Fibroblast of lung (primary cell): ENCODE measurements at regions not wholly inside any gene's neighbourhood (a gene's known extent, or its start where the extent isn't known, plus 50 kb on each side); places are given as distances from the start of the nearest gene placed in this dataset.

Experiments
- DNase-seq, 2 donors: peaks; one replicate each; pipeline versions ENCODE4 v3.0.0 to v3.0.0-alpha.2; 2010; ENCODE audit warnings: low read depth in 2 of 2
- H2AFZ ChIP-seq: 2 replicates; pipeline ENCODE4 v1.5.1; 2012; ENCODE audit warnings: low read length, control low read depth, inconsistent platforms
- H3K27ac ChIP-seq: 2 replicates; pipeline ENCODE4 v1.5.1; 2011; ENCODE audit warnings: low read length, control low read depth; ENCODE audit not compliant: insufficient read depth
- H3K27me3 ChIP-seq: 2 replicates; pipeline ENCODE4 v1.5.1; 2011; ENCODE audit warnings: mild to moderate bottlenecking, low read length; ENCODE audit not compliant: control insufficient read depth, insufficient read depth
- H3K36me3 ChIP-seq: 2 replicates; pipeline ENCODE4 v1.5.1; 2011; ENCODE audit warnings: low read length; ENCODE audit not compliant: control insufficient read depth, insufficient read depth
- H3K4me1 ChIP-seq: 2 replicates; pipeline ENCODE4 v1.5.1; 2011; ENCODE audit warnings: low read length; ENCODE audit not compliant: control insufficient read depth, insufficient read depth; ENCODE audit errors: extremely low read depth
- H3K4me2 ChIP-seq: 2 replicates; pipeline ENCODE4 v1.5.1; 2011; ENCODE audit warnings: low read length, control low read depth; ENCODE audit not compliant: insufficient read depth; ENCODE audit errors: extremely low read depth
- H3K4me3 ChIP-seq, 4 experiments: fragments of 200-600 bp in 1 of 4; sonication (generic) in 1 of 4; replicated peaks in 1 of 4; 2 replicates each; pipeline ENCODE4 v1.5.1; 2011 to 2016; ENCODE audit warnings: low read length in 4 of 4, low read depth in 3 of 4, mild to moderate bottlenecking in 3 of 4, control low read depth in 2 of 4, inconsistent platforms in 1 of 4, mixed read lengths in 1 of 4; ENCODE audit not compliant: insufficient read depth in 1 of 4; ENCODE audit errors: control extremely low read depth in 1 of 4
- H3K79me2 ChIP-seq: 2 replicates; pipeline ENCODE4 v1.5.1; 2012; ENCODE audit warnings: mild to moderate bottlenecking, low read length, inconsistent platforms; ENCODE audit not compliant: control insufficient read depth, insufficient read depth
- H3K9ac ChIP-seq: 2 replicates; pipeline ENCODE4 v1.5.1; 2011; ENCODE audit warnings: mild to moderate bottlenecking, low read length, control low read depth; ENCODE audit not compliant: insufficient read depth
- H3K9me3 ChIP-seq: 2 replicates; pipeline ENCODE4 v1.5.1; 2012; ENCODE audit warnings: low read depth, low read length; ENCODE audit not compliant: control insufficient read depth, insufficient read depth
- H4K20me1 ChIP-seq: 2 replicates; pipeline ENCODE4 v1.5.1; 2011; ENCODE audit warnings: low read length; ENCODE audit not compliant: control insufficient read depth, insufficient read depth; ENCODE audit errors: extremely low read depth
- EZH2 ChIP-seq: IDR thresholded peaks from 2 replicates; pipeline ENCODE4 v1.5.1; 2012; ENCODE audit warnings: low read length, control low read depth, mild to moderate bottlenecking; ENCODE audit errors: missing control alignments
- TF ChIP-seq, protein P1 (sequence below), 2 donors: IDR thresholded peaks in 1 of 2; conservative IDR thresholded peaks in 1 of 2; 1 replicate in 1 of 2; 2 replicates in 1 of 2; pipeline ENCODE4 v1.5.1; 2011 to 2012; ENCODE audit warnings: low read length in 2 of 2, control low read depth in 1 of 2, inconsistent platforms in 1 of 2, low read depth in 1 of 2, mild to moderate bottlenecking in 1 of 2

DNA sequence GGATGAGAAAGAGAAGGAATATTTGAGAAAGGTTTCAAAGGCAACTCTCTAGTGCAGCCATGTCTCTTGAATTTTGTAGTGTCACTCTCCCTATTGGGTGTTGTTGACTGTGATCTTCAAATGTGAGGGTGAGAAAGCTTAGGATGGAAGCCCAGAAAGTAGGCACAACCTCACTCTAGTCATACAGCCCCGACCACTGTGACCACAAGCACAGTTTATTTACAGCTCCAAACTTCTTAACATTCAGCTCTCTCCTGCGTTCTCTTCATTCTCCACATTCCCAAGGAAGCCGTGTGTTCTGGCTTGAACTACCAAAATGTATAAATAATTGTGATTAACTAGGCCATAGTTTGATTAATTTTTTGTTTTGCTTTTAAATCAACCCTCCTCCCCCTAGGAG lies 542.9 kb downstream of the LRRC70 start:
- Histone ChIP-seq H3K79me2 (no peaks in the 10 kb centered on the region), H2AFZ (no peak overlapping the region), H3K9me3 (no peaks in the 10 kb centered on the region), H3K9ac (no peak overlapping the region), H3K36me3 (no peaks in the 10 kb centered on the region), H3K27ac (no peak overlapping the region), H4K20me1 (no peaks in the 10 kb centered on the region), H3K4me2 (no peak overlapping the region), H3K27me3 (no peaks in the 10 kb centered on the region), H3K4me3 (no peak overlapping the region), H3K4me1 (no peaks in the 10 kb centered on the region)
- TF ChIP-seq EZH2: no peak
- TF ChIP-seq, protein P1, sequence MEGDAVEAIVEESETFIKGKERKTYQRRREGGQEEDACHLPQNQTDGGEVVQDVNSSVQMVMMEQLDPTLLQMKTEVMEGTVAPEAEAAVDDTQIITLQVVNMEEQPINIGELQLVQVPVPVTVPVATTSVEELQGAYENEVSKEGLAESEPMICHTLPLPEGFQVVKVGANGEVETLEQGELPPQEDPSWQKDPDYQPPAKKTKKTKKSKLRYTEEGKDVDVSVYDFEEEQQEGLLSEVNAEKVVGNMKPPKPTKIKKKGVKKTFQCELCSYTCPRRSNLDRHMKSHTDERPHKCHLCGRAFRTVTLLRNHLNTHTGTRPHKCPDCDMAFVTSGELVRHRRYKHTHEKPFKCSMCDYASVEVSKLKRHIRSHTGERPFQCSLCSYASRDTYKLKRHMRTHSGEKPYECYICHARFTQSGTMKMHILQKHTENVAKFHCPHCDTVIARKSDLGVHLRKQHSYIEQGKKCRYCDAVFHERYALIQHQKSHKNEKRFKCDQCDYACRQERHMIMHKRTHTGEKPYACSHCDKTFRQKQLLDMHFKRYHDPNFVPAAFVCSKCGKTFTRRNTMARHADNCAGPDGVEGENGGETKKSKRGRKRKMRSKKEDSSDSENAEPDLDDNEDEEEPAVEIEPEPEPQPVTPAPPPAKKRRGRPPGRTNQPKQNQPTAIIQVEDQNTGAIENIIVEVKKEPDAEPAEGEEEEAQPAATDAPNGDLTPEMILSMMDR (conservative IDR thresholded peaks at IDR 0.05 in 1 of 2, IDR thresholded peaks at IDR 0.05 in 1 of 2; ENCODE audit: low read depth in 1 of 2, low read length in 2 of 2): no peak
- peak in 1 of 2 donors; percentile 18 for DNase-seq

GRCh38 chr5:63118221-63118620 lies 539.6 kb downstream of the LRRC70 start:
- no peak for DNase-seq
- Histone ChIP-seq H2AFZ (no peak overlapping the region), H3K27me3 (no peaks in the 10 kb centered on the region), H3K4me3 (no peak overlapping the region), H3K4me2 (no peak overlapping the region), H3K4me1 (no peaks in the 10 kb centered on the region), H3K36me3 (no peaks in the 10 kb centered on the region), H3K9me3 (no peaks in the 10 kb centered on the region), H3K9ac (no peak overlapping the region), H4K20me1 (no peaks in the 10 kb centered on the region), H3K79me2 (no peaks in the 10 kb centered on the region), H3K27ac (no peak overlapping the region)
- no peak for TF ChIP-seq EZH2
- TF ChIP-seq, protein P1 (conservative IDR thresholded peaks at IDR 0.05 in 1 of 2, IDR thresholded peaks at IDR 0.05 in 1 of 2; ENCODE audit: low read depth in 1 of 2, low read length in 2 of 2): no peak

GRCh38 chr5:63111891-63112290 lies 533.3 kb downstream of the LRRC70 start:
- H3K4me2 ChIP-seq: no peak overlapping the region
- H3K27ac ChIP-seq: no peak overlapping the region
- no peaks in the 10 kb centered on the region for H3K79me2 ChIP-seq
- no peaks in the 10 kb centered on the region for H4K20me1 ChIP-seq
- no peaks in the 10 kb centered on the region for H3K4me1 ChIP-seq
- DNase-seq: no peak
- TF ChIP-seq EZH2: no peak
- H3K9me3 ChIP-seq: no peaks in the 10 kb centered on the region
- no peak overlapping the region for H3K9ac ChIP-seq
- H3K36me3 ChIP-seq: no peaks in the 10 kb centered on the region
- H2AFZ ChIP-seq: no peak overlapping the region
- no peaks in the 10 kb centered on the region for H3K27me3 ChIP-seq
- no peak overlapping the region for H3K4me3 ChIP-seq
